ENCODE measurements at regions not wholly inside any gene's neighbourhood (a gene's known extent, or its start where the extent isn't known, plus 50 kb on each side); places are given as distances from the start of the nearest gene placed in this dataset.

DNA sequence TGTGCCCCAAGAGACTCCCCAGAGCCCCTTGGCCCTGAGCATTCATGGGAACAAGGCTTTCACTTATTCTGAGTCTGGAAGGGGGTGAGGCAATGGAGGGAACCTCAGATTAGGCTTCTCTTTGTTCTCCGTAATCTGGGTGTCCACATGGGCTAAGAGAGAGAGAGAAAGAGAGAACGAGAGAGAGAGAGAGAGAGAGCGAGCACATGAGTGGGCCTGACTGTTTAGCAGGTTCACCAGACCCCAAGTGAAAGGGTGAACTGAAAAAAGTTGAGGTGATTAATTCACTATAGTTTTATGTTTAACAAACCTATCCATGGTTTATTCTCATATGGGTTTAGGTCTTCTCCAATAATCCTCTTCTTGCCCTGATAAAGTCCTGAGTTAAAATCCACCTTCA is 183.4 kb upstream of the VASH1 start:
- TF ChIP-seq CTCF (IDR thresholded peaks at IDR 0.05) (no peak), POLR2A (IDR thresholded peaks at IDR 0.05) (no peak)

Data from esophagus squamous epithelium (tissue), 4 donors.